ENCODE measurements at regions not wholly inside any gene's neighbourhood (a gene's known extent, or its start where the extent isn't known, plus 50 kb on each side); places are given as distances from the start of the nearest gene placed in this dataset.

- Histone ChIP-seq H3K27ac (ENCODE audit: low read depth, low read length, poor library complexity, severe bottlenecking) (no peak overlapping the region), H3K36me3 (ENCODE audit: insufficient read depth, low read length) (no peaks in the 10 kb centered on the region), H3K4me1 (ENCODE audit: insufficient read depth, low read length, poor library complexity, severe bottlenecking) (no peaks in the 10 kb centered on the region), H4K20me1 (ENCODE audit: insufficient read depth, low read length) (no peaks in the 10 kb centered on the region), H2AFZ (ENCODE audit: low read length) (no peak overlapping the region), H3K4me2 (ENCODE audit: low read length) (no peak overlapping the region), H3K79me2 (ENCODE audit: insufficient read depth, low read depth, low read length) (no peaks in the 10 kb centered on the region), H3K9me2 (ENCODE audit: insufficient read depth, low read length) (no peaks in the 10 kb centered on the region), H3K9me3 (ENCODE audit: low read length) (no peaks in the 10 kb centered on the region), H3K4me3 (ENCODE audit: low read depth, low read length, poor library complexity, severe bottlenecking) (no peak overlapping the region)
- POLR2A ChIA-PET, result no interaction called here
- no peak for TF ChIP-seq EZH2phosphoT487 (IDR thresholded peaks at IDR 0.05; ENCODE audit: borderline replicate concordance, low read depth, low read length)
- TF ChIP-seq, protein P1, sequence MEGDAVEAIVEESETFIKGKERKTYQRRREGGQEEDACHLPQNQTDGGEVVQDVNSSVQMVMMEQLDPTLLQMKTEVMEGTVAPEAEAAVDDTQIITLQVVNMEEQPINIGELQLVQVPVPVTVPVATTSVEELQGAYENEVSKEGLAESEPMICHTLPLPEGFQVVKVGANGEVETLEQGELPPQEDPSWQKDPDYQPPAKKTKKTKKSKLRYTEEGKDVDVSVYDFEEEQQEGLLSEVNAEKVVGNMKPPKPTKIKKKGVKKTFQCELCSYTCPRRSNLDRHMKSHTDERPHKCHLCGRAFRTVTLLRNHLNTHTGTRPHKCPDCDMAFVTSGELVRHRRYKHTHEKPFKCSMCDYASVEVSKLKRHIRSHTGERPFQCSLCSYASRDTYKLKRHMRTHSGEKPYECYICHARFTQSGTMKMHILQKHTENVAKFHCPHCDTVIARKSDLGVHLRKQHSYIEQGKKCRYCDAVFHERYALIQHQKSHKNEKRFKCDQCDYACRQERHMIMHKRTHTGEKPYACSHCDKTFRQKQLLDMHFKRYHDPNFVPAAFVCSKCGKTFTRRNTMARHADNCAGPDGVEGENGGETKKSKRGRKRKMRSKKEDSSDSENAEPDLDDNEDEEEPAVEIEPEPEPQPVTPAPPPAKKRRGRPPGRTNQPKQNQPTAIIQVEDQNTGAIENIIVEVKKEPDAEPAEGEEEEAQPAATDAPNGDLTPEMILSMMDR (conservative IDR thresholded peaks at IDR 0.05; ENCODE audit: low read length), result no peak
- intact Hi-C loops (cut with micrococcal nuclease; ENCODE audit: unreplicated experiment), result no loop called here
- CTCF ChIA-PET (ENCODE audit: unreplicated experiment), result no interaction called here
- BruUV-seq (replicated peaks), result no TSS peak
- DNase-seq (ENCODE audit: low spot score), result no peak
Measured at GRCh38 chr2:2887772-2888387, 489.7 kb downstream of the EIPR1 start.

DNA sequence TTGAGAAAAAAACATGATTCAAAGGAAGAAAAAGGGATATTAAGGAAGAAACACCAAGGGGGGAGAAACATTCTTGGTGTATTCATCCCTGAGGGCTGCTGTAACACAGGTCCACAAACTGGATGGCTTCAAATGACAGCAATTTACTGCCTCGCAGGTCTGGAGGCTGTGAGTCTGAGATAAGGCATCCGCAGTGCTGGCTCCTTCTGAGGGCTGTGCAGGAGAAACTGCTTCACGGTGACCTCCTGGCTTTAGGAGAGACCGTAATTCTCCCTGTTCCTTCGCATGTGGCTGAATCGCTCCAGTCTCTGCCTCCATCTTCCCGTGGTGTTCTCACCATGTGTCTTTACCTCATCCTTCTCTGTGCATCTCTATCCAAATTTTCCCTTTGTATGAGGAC lies 490.7 kb downstream of the EIPR1 start:
- Histone ChIP-seq H3K27ac (ENCODE audit: low read depth, low read length, poor library complexity, severe bottlenecking) (no peak overlapping the region), H3K9me3 (ENCODE audit: low read length) (no peaks in the 10 kb centered on the region), H3K9me2 (ENCODE audit: insufficient read depth, low read length) (no peaks in the 10 kb centered on the region), H4K20me1 (ENCODE audit: insufficient read depth, low read length) (no peaks in the 10 kb centered on the region), H3K4me2 (ENCODE audit: low read length) (no peak overlapping the region), H3K4me3 (ENCODE audit: low read depth, low read length, poor library complexity, severe bottlenecking) (no peak overlapping the region), H3K4me1 (ENCODE audit: insufficient read depth, low read length, poor library complexity, severe bottlenecking) (no peaks in the 10 kb centered on the region), H2AFZ (ENCODE audit: low read length) (no peak overlapping the region), H3K36me3 (ENCODE audit: insufficient read depth, low read length) (no peaks in the 10 kb centered on the region), H3K79me2 (ENCODE audit: insufficient read depth, low read depth, low read length) (no peaks in the 10 kb centered on the region)
- TF ChIP-seq, protein P1 (conservative IDR thresholded peaks at IDR 0.05; ENCODE audit: low read length), result no peak
- TF ChIP-seq EZH2phosphoT487 (IDR thresholded peaks at IDR 0.05; ENCODE audit: borderline replicate concordance, low read depth, low read length), result no peak
- no TSS peak for BruUV-seq (replicated peaks)
- ChIA-PET CTCF (ENCODE audit: unreplicated experiment) (no interaction called here), POLR2A (interaction anchor here (0.6 kb wide), 1 partner anchor 321 kb away, joined by 3 read pairs; no protein-coding TSS in a partner anchor)
- no peak for DNase-seq (ENCODE audit: low spot score)
- intact Hi-C loops (cut with micrococcal nuclease; ENCODE audit: unreplicated experiment), result no loop called here

DNA sequence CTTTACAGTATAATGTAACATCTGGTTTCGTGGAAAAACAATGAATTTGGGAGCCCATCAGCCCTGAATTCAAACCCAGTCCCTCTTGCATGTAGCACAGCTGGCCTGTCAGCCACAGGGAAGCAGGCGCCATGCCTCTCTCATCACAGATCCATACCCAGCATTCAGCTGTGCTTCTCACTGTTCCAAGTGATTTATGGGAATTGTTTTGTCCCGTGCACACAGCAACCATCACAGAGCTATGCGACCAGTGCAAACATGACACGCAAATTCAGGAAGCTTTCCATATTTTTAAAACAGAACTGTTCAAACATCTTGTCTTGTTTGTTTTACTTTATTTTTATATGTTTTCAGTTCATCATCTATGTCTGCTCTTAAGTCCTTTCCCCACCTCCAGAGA lies 496.1 kb downstream of the EIPR1 start:
- intact Hi-C loops (cut with micrococcal nuclease; ENCODE audit: unreplicated experiment), result no loop called here
- H3K4me2 ChIP-seq (ENCODE audit: low read length), result no peak overlapping the region

More for the DNA sequence above, 496.1 kb downstream of the EIPR1 start:
- Histone ChIP-seq H3K4me3 (ENCODE audit: low read depth, low read length, poor library complexity, severe bottlenecking) (no peak overlapping the region), H3K79me2 (ENCODE audit: insufficient read depth, low read depth, low read length) (no peaks in the 10 kb centered on the region), H3K36me3 (ENCODE audit: insufficient read depth, low read length) (no peaks in the 10 kb centered on the region), H2AFZ (ENCODE audit: low read length) (no peak overlapping the region), H4K20me1 (ENCODE audit: insufficient read depth, low read length) (no peaks in the 10 kb centered on the region), H3K9me2 (ENCODE audit: insufficient read depth, low read length) (no peaks in the 10 kb centered on the region), H3K27ac (ENCODE audit: low read depth, low read length, poor library complexity, severe bottlenecking) (no peak overlapping the region), H3K4me1 (ENCODE audit: insufficient read depth, low read length, poor library complexity, severe bottlenecking) (peaks cover 15% of the 10 kb centered on the region), H3K9me3 (ENCODE audit: low read length) (peaks cover 6% of the 10 kb centered on the region; the same call in 1 of the 2 replicates)
- TF ChIP-seq, protein P1 (conservative IDR thresholded peaks at IDR 0.05; ENCODE audit: low read length), result no peak
- no TSS peak for BruUV-seq (replicated peaks)
- ChIA-PET POLR2A (no interaction called here), CTCF (ENCODE audit: unreplicated experiment) (no interaction called here)
- no peak for DNase-seq (ENCODE audit: low spot score)
